OCI-LY1 (cell line): ENCODE measurements at regions not wholly inside any gene's neighbourhood (a gene's known extent, or its start where the extent isn't known, plus 50 kb on each side); places are given as distances from the start of the nearest gene placed in this dataset.

Experiments used
- H2AFZ ChIP-seq: fragments of 200-600 bp; sonication (generic), shearing (Covaris generic); 2 replicates; pipeline ENCODE4 v1.6.0; 2014; ENCODE audit warnings: antibody characterized with exemption, mild to moderate bottlenecking, low read length
- H3F3A ChIP-seq: fragments of 200-600 bp; sonication (generic), shearing (Covaris generic); 2 replicates; pipeline ENCODE4 v1.6.0; 2014; ENCODE audit warnings: mild to moderate bottlenecking, antibody characterized with exemption, low read length, moderate library complexity; ENCODE audit not compliant: insufficient read depth
- H3K27ac ChIP-seq: fragments of 200-600 bp; sonication (generic); 2 replicates; pipeline ENCODE4 v1.5.1; 2014; ENCODE audit warnings: low read length, mixed run types, mild to moderate bottlenecking, low read depth; ENCODE audit not compliant: poor library complexity, severe bottlenecking
- H3K27me3 ChIP-seq: fragments of 200-600 bp; sonication (generic); 2 replicates; pipeline ENCODE4 v1.6.0; 2014; ENCODE audit warnings: antibody characterized with exemption, mild to moderate bottlenecking, low read length, moderate library complexity; ENCODE audit not compliant: insufficient read depth
- H3K36me3 ChIP-seq: fragments of 200-600 bp; sonication (generic); 2 replicates; pipeline ENCODE4 v1.6.1; 2014; ENCODE audit warnings: mild to moderate bottlenecking, antibody characterized with exemption, low read length, moderate library complexity, mixed read lengths; ENCODE audit not compliant: insufficient read depth
- H3K4me1 ChIP-seq: fragments of 200-600 bp; sonication (generic); 2 replicates; pipeline ENCODE4 v1.5.1; 2014; ENCODE audit warnings: mild to moderate bottlenecking, low read length, moderate library complexity; ENCODE audit not compliant: insufficient read depth, severe bottlenecking
- H3K4me2 ChIP-seq: fragments of 200-600 bp; sonication (generic), shearing (Covaris generic); 2 replicates; pipeline ENCODE4 v1.6.1; 2014; ENCODE audit warnings: low read length
- H3K4me3 ChIP-seq: fragments of 200-600 bp; sonication (generic); 2 replicates; pipeline ENCODE4 v1.5.1; 2014; ENCODE audit warnings: low read length, low read depth, mild to moderate bottlenecking, mixed read lengths; ENCODE audit not compliant: poor library complexity, severe bottlenecking
- H3K79me2 ChIP-seq: fragments of 200-600 bp; shearing (Covaris generic); 2 replicates; pipeline ENCODE4 v1.6.1; 2016; ENCODE audit warnings: mixed run types, low read length, mixed read lengths; ENCODE audit not compliant: insufficient read depth
- H3K9ac ChIP-seq: fragments of 200-600 bp; sonication (generic), shearing (Covaris generic); 2 replicates; pipeline ENCODE4 v1.6.1; 2014; ENCODE audit warnings: mild to moderate bottlenecking, low read length, mixed read lengths
- H3K9me2 ChIP-seq: fragments of 200-600 bp; sonication (generic), shearing (Covaris generic); 2 replicates; pipeline ENCODE4 v1.6.1; 2014; ENCODE audit warnings: low read depth, mild to moderate bottlenecking, low read length, mixed read lengths
- H3K9me3 ChIP-seq: fragments of 200-600 bp; shearing (Covaris generic); 2 replicates; pipeline ENCODE4 v1.6.1; 2014; ENCODE audit warnings: low read length, mixed read lengths
- H4K20me1 ChIP-seq: fragments of 200-600 bp; sonication (generic), shearing (Covaris generic); 2 replicates; pipeline ENCODE4 v1.6.0; 2016; ENCODE audit warnings: mild to moderate bottlenecking, low read length; ENCODE audit not compliant: insufficient read depth
- CTCF ChIP-seq: fragments of 200-600 bp; sonication (generic), shearing (Covaris generic); IDR thresholded peaks from 2 replicates; pipeline ENCODE4 v1.5.1; 2017; ENCODE audit warnings: mild to moderate bottlenecking, antibody characterized with exemption, low read length, moderate library complexity, mixed read lengths
- EZH2 ChIP-seq: fragments of 200-600 bp; sonication (generic), shearing (Covaris generic); IDR thresholded peaks from 2 replicates; pipeline ENCODE4 v1.8.0; 2017; ENCODE audit warnings: borderline replicate concordance, mixed run types, mild to moderate bottlenecking, antibody characterized with exemption, low read length, moderate library complexity, mixed read lengths

- no peak for TF ChIP-seq EZH2
- no peak for TF ChIP-seq CTCF
- H3K36me3 ChIP-seq: no peaks in the 10 kb centered on the region
- no peak overlapping the region for H3K27ac ChIP-seq
- H3K4me2 ChIP-seq: no peak overlapping the region
- no peaks in the 10 kb centered on the region for H3F3A ChIP-seq
- H3K4me3 ChIP-seq: no peak overlapping the region
- H2AFZ ChIP-seq: no peak overlapping the region
- no peaks in the 10 kb centered on the region for H3K4me1 ChIP-seq
- no peaks in the 10 kb centered on the region for H3K9me2 ChIP-seq
- no peaks in the 10 kb centered on the region for H3K79me2 ChIP-seq
- H3K9ac ChIP-seq: no peak overlapping the region
- H3K9me3 ChIP-seq: no peaks in the 10 kb centered on the region
- peaks cover 10% of the 10 kb centered on the region; the same call in 1 of the 2 replicates for H3K27me3 ChIP-seq
- no peaks in the 10 kb centered on the region for H4K20me1 ChIP-seq
Observed at GRCh38 chr10:124318811-124319210, 99.9 kb downstream of the OAT start.

- H3K9me3 ChIP-seq: no peaks in the 10 kb centered on the region
- no peak overlapping the region for H3K9ac ChIP-seq
- H3F3A ChIP-seq: no peaks in the 10 kb centered on the region
- H3K4me3 ChIP-seq: no peak overlapping the region
- H3K79me2 ChIP-seq: no peaks in the 10 kb centered on the region
- H3K36me3 ChIP-seq: no peaks in the 10 kb centered on the region
- TF ChIP-seq CTCF: no peak
- no peak for TF ChIP-seq EZH2
- H3K4me2 ChIP-seq: no peak overlapping the region
- peaks cover 6% of the 10 kb centered on the region; the same call in 1 of the 2 replicates for H3K27me3 ChIP-seq
- no peaks in the 10 kb centered on the region for H3K9me2 ChIP-seq
- no peaks in the 10 kb centered on the region for H4K20me1 ChIP-seq
- no peak overlapping the region for H3K27ac ChIP-seq
- H3K4me1 ChIP-seq: no peaks in the 10 kb centered on the region
- H2AFZ ChIP-seq: no peak overlapping the region
Observed at GRCh38 chr10:124318076-124318475, 100.6 kb downstream of the OAT start.

GRCh38 chr10:124316326-124316725 is 102.4 kb downstream of the OAT start:
- TF ChIP-seq CTCF (no peak), EZH2 (no peak)
- H3F3A ChIP-seq: no peaks in the 10 kb centered on the region
- H3K36me3 ChIP-seq: no peaks in the 10 kb centered on the region
- no peaks in the 10 kb centered on the region for H4K20me1 ChIP-seq
- H3K79me2 ChIP-seq: no peaks in the 10 kb centered on the region
- no peaks in the 10 kb centered on the region for H3K4me1 ChIP-seq
- H3K27me3 ChIP-seq: peaks cover 7% of the 10 kb centered on the region; the same call in 1 of the 2 replicates
- no peak overlapping the region for H3K4me3 ChIP-seq
- no peaks in the 10 kb centered on the region for H3K9me3 ChIP-seq
- H3K9ac ChIP-seq: no peak overlapping the region
- no peak overlapping the region for H3K4me2 ChIP-seq
- no peaks in the 10 kb centered on the region for H3K9me2 ChIP-seq
- H3K27ac ChIP-seq: no peak overlapping the region
- no peak overlapping the region for H2AFZ ChIP-seq
